A673 (cell line): ENCODE measurements at regions not wholly inside any gene's neighbourhood (a gene's known extent, or its start where the extent isn't known, plus 50 kb on each side); places are given as distances from the start of the nearest gene placed in this dataset.

Source experiments
- BruUV-seq: library from RNA; stranded (reverse); fragments of 400-500 nt; replicated peaks from 2 replicates; lab custom pipeline; 2021; lab: Mats Ljungman, UMichigan
- CTCF ChIA-PET: fragments of 300-600 bp; sonication (Branson Sonifier 250); formaldehyde crosslinking; loops from one replicate; lab custom pipeline; 2022; ENCODE audit warnings: antibody characterized with exemption; lab: Charles Lee
- POLR2A ChIA-PET: fragments of 300-600 bp; sonication (Branson Sonifier 250); formaldehyde crosslinking; loops from one replicate; lab custom pipeline; 2022; ENCODE audit warnings: antibody characterized with exemption; ENCODE audit not compliant: low non-redundant PET; lab: Charles Lee
- DNase-seq: peaks from one replicate; pipeline ENCODE4 v3.0.0-alpha.2; 2015; ENCODE audit warnings: low spot score
- H3K27ac ChIP-seq: fragments of 200-600 bp; sonication (generic); 2 replicates; pipeline ENCODE4 v1.5.1; 2016; ENCODE audit warnings: mixed run types, low read depth, mild to moderate bottlenecking, mixed read lengths, antibody characterized with exemption, low read length; ENCODE audit not compliant: poor library complexity, severe bottlenecking
- H3K27me3 ChIP-seq: fragments of 200-600 bp; sonication (generic); replicated peaks from 2 replicates; pipeline ENCODE4 v1.6.1; 2017; ENCODE audit warnings: mixed run types, low read depth, mild to moderate bottlenecking, mixed read lengths, antibody characterized with exemption, low read length; ENCODE audit not compliant: insufficient read depth, poor library complexity
- H3K36me3 ChIP-seq: fragments of 200-600 bp; sonication (generic); 2 replicates; pipeline ENCODE4 v1.6.1; 2016; ENCODE audit warnings: mixed run types, mild to moderate bottlenecking, mixed read lengths, antibody characterized with exemption, low read length; ENCODE audit not compliant: insufficient read depth, poor library complexity, severe bottlenecking
- H3K4me1 ChIP-seq: fragments of 200-600 bp; sonication (generic); 2 replicates; pipeline ENCODE4 v1.6.1; 2017; ENCODE audit warnings: mixed run types, mild to moderate bottlenecking, mixed read lengths, antibody characterized with exemption, low read length; ENCODE audit not compliant: insufficient read depth, poor library complexity, severe bottlenecking
- H3K4me3 ChIP-seq: fragments of 200-600 bp; sonication (generic); 2 replicates; pipeline ENCODE4 v1.5.1; 2016; ENCODE audit warnings: low read depth, mixed run types, mild to moderate bottlenecking, mixed read lengths, low read length; ENCODE audit not compliant: poor library complexity, severe bottlenecking
- H3K9me3 ChIP-seq: fragments of 200-600 bp; sonication (generic); 2 replicates; pipeline ENCODE4 v1.6.1; 2016; ENCODE audit warnings: mixed run types, low read depth, mild to moderate bottlenecking, mixed read lengths, antibody characterized with exemption, low read length; ENCODE audit not compliant: poor library complexity, severe bottlenecking
- EZH2 ChIP-seq: fragments of 200-600 bp; sonication (generic); IDR thresholded peaks from 2 replicates; pipeline ENCODE4 v1.6.1; 2017; ENCODE audit warnings: borderline replicate concordance, low read depth, mild to moderate bottlenecking, mixed read lengths, antibody characterized with exemption, low read length; ENCODE audit not compliant: poor library complexity, severe bottlenecking
- intact Hi-C: fragments of 100-400 bp; cut with micrococcal nuclease; formaldehyde crosslinking; loops from one replicate; pipeline ENCODE4 v1.10.0; 2022; ENCODE audit not compliant: unreplicated experiment
- TF ChIP-seq, protein P1 (sequence below): fragments of 300-800, 200-600 bp; sonication (generic); conservative IDR thresholded peaks from 2 replicates; pipeline ENCODE4 v1.5.1; 2017; ENCODE audit warnings: low read depth, mild to moderate bottlenecking, antibody characterized with exemption, low read length, moderate library complexity, mixed read lengths

DNA sequence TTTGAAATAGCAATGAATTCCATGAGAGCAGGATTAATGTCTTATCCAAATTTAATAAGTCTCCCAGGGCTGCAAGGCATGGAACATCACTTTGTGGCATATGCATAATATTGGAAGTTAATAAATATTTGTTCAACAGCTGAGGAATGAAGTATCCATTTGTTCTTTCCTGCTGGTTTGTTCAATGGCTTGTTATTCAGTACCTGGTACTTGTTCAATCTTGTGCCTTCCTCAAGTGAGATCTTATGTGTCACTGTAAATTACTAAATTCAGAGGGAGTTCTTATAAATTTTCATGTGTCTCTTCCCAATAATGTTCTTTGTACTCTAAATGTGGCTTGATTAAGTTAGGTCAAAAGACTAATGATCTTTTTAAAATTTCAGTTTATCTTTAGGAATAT lies 1105.5 kb upstream of the SPRY2 start:
- TF ChIP-seq, protein P1, sequence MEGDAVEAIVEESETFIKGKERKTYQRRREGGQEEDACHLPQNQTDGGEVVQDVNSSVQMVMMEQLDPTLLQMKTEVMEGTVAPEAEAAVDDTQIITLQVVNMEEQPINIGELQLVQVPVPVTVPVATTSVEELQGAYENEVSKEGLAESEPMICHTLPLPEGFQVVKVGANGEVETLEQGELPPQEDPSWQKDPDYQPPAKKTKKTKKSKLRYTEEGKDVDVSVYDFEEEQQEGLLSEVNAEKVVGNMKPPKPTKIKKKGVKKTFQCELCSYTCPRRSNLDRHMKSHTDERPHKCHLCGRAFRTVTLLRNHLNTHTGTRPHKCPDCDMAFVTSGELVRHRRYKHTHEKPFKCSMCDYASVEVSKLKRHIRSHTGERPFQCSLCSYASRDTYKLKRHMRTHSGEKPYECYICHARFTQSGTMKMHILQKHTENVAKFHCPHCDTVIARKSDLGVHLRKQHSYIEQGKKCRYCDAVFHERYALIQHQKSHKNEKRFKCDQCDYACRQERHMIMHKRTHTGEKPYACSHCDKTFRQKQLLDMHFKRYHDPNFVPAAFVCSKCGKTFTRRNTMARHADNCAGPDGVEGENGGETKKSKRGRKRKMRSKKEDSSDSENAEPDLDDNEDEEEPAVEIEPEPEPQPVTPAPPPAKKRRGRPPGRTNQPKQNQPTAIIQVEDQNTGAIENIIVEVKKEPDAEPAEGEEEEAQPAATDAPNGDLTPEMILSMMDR: no peak
- TF ChIP-seq EZH2: no peak
- Histone ChIP-seq H3K9me3 (no peaks in the 10 kb centered on the region), H3K27ac (no peak overlapping the region), H3K27me3 (no peaks in the 10 kb centered on the region), H3K36me3 (no peaks in the 10 kb centered on the region), H3K4me1 (no peaks in the 10 kb centered on the region), H3K4me3 (no peak overlapping the region)
- no TSS peak for BruUV-seq
- POLR2A ChIA-PET: no interaction called here
- CTCF ChIA-PET: no interaction called here
- DNase-seq: no peak
- intact Hi-C loops: no loop called here

DNA sequence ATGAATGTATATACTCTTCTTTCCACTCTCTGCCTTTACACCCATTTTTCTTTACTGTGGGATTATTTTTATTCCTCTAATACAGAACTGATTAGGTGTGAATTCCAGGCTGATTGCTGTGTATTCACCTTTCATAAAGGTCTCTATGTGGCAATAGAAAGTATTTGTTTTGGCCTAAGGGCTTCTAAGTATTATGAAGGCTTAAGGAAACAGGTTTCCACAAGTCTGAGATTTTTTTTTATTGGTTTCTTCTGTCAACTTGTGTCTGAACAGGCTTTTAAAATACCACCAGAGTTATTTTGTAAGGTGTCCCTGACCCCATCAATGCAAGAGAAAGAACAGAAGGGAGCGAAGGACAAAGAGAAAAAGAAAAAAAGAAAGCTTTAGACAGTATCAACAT lies 1102.0 kb upstream of the SPRY2 start:
- no peak overlapping the region for H3K27ac ChIP-seq
- CTCF ChIA-PET: no interaction called here
- POLR2A ChIA-PET: no interaction called here

DNA sequence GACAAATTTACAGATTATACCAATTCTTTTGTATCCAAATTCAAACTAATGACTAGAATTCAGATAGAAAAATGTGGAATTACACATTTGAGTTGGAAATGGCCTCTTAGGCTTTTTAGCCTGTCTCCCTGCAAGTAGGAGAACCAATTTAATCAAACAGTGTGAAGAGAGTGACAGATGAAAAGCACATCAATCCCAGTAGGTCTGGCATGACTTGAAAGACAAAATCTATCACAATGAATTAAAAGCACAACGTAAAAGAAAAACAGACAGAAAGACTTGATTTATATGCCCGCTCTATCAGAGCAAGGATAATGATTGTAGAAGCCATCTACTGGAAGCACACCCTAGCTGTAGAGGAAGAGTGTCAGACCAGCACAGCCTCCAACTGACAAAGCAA lies 1084.4 kb upstream of the SPRY2 start:
- POLR2A ChIA-PET: no interaction called here
- CTCF ChIA-PET: no interaction called here

More for the DNA sequence above, 1102.0 kb upstream of the SPRY2 start:
- no peaks in the 10 kb centered on the region for H3K36me3 ChIP-seq
- no TSS peak for BruUV-seq
- intact Hi-C loops: no loop called here
- H3K27me3 ChIP-seq: no peaks in the 10 kb centered on the region
- no peaks in the 10 kb centered on the region for H3K9me3 ChIP-seq
- DNase-seq: no peak
- H3K4me3 ChIP-seq: no peak overlapping the region
- TF ChIP-seq, protein P1: no peak
- TF ChIP-seq EZH2: no peak
- no peaks in the 10 kb centered on the region for H3K4me1 ChIP-seq

More for the DNA sequence above, 1084.4 kb upstream of the SPRY2 start:
- Histone ChIP-seq H3K9me3 (no peaks in the 10 kb centered on the region), H3K27me3 (no peaks in the 10 kb centered on the region), H3K4me1 (no peaks in the 10 kb centered on the region), H3K4me3 (no peak overlapping the region), H3K36me3 (no peaks in the 10 kb centered on the region), H3K27ac (no peak overlapping the region)
- BruUV-seq: no TSS peak
- no peak for DNase-seq
- intact Hi-C loops: no loop called here
- TF ChIP-seq EZH2: no peak
- TF ChIP-seq, protein P1: no peak
